GM23248 (cell line): ENCODE measurements at regions not wholly inside any gene's neighbourhood (a gene's known extent, or its start where the extent isn't known, plus 50 kb on each side); places are given as distances from the start of the nearest gene placed in this dataset.
A peak's percentile ranks its signal among the peaks of the same experiment; 100 is the strongest.

Experiments
- DNase-seq: peaks from one replicate; pipeline ENCODE4 v3.0.0-alpha.2; 2015
- H2AFZ ChIP-seq: fragments of 200-600 bp; sonication (generic); 2 replicates; pipeline ENCODE4 v1.6.1; 2016; ENCODE audit warnings: antibody characterized with exemption
- H3F3A ChIP-seq: fragments of 200-600 bp; sonication (generic); 2 replicates; pipeline ENCODE4 v1.6.1; 2016; ENCODE audit warnings: mild to moderate bottlenecking, antibody characterized with exemption, mixed run types; ENCODE audit not compliant: insufficient read depth
- H3K27ac ChIP-seq: fragments of 200-600 bp; sonication (generic); 2 replicates; pipeline ENCODE4 v1.5.1; 2016; ENCODE audit warnings: mild to moderate bottlenecking
- H3K27me3 ChIP-seq: fragments of 200-600 bp; sonication (generic); replicated peaks from 2 replicates; pipeline ENCODE4 v1.6.1; 2016; ENCODE audit warnings: mild to moderate bottlenecking; ENCODE audit not compliant: insufficient read depth
- H3K36me3 ChIP-seq: fragments of 200-600 bp; sonication (generic); 2 replicates; pipeline ENCODE4 v1.6.1; 2016; ENCODE audit warnings: low read depth, mild to moderate bottlenecking
- H3K4me1 ChIP-seq: fragments of 200-600 bp; sonication (generic); 2 replicates; pipeline ENCODE4 v1.6.1; 2016; ENCODE audit warnings: mild to moderate bottlenecking; ENCODE audit not compliant: insufficient read depth
- H3K4me2 ChIP-seq: fragments of 200-600 bp; sonication (generic); one replicate; pipeline ENCODE4 v1.6.1; 2016; ENCODE audit warnings: mild to moderate bottlenecking; ENCODE audit not compliant: unreplicated experiment
- H3K4me3 ChIP-seq: fragments of 200-600 bp; sonication (generic); 2 replicates; pipeline ENCODE4 v1.5.1; 2016; ENCODE audit warnings: mild to moderate bottlenecking
- H3K79me2 ChIP-seq: fragments of 200-600 bp; sonication (generic); 2 replicates; pipeline ENCODE4 v1.6.1; 2016; ENCODE audit warnings: mild to moderate bottlenecking; ENCODE audit not compliant: insufficient read depth
- H3K9ac ChIP-seq: fragments of 200-600 bp; sonication (generic); 2 replicates; pipeline ENCODE4 v1.6.1; 2016; ENCODE audit warnings: mild to moderate bottlenecking
- H3K9me2 ChIP-seq: fragments of 200-600 bp; sonication (generic); 2 replicates; pipeline ENCODE4 v1.6.1; 2016; ENCODE audit warnings: mixed run types, mild to moderate bottlenecking, moderate library complexity; ENCODE audit not compliant: insufficient read depth
- H3K9me3 ChIP-seq: fragments of 200-600 bp; sonication (generic); one replicate; pipeline ENCODE4 v1.6.1; 2017; ENCODE audit warnings: low read depth
- H4K20me1 ChIP-seq: fragments of 200-600 bp; sonication (generic); 2 replicates; pipeline ENCODE4 v1.6.0; 2016; ENCODE audit not compliant: insufficient read depth
- EZH2 ChIP-seq: fragments of 200-600 bp; sonication (generic); IDR thresholded peaks from 2 replicates; pipeline ENCODE4 v1.6.1; 2018; ENCODE audit warnings: antibody characterized with exemption, mild to moderate bottlenecking; ENCODE audit not compliant: insufficient read depth, poor library complexity, severe bottlenecking
- EZH2phosphoT487 ChIP-seq: fragments of 200-600 bp; sonication (generic); IDR thresholded peaks from 2 replicates; pipeline ENCODE4 v1.6.1; 2018; ENCODE audit warnings: antibody characterized with exemption, moderate library complexity, mild to moderate bottlenecking, low read depth; ENCODE audit not compliant: insufficient read depth
- WGBS, 2 experiments: methylation state at CpG; one replicate each; pipeline ENCODE4 v1.1.6; 2015 to 2017; ENCODE audit warnings: low lambda C conversion rate in 2 of 2, low coverage in 1 of 2; ENCODE audit errors: missing lambda C conversion rate in 2 of 2; 5-methylcytosine and 5-hydroxymethylcytosine counted together
- in situ Hi-C: fragments of 300-500 bp; cut with MboI; formaldehyde crosslinking; loops from 2 replicates; pipeline ENCODE4 v1.15.0; 2020

DNA sequence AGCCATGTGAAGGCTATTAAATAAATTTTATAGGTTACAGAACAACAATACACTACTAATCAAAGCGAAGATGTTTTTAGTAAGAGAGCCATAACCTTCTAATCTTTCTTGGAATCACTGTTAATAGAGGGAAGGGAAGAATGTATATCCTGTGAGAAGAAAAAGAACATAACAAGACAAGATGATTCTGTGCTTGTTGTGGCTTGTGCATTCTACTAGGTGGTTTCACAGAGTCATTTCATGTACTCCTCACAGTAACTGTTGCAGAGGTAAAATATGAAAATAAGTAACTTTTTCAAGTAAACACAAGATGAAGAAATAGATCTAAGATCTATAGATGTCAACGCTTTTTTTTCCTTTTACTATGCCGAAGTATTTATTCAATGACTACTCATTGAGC, 116.9 kb upstream of the FAM83B start:
- Histone ChIP-seq H3K4me2 (no peak overlapping the region), H4K20me1 (no peaks in the 10 kb centered on the region), H3K4me3 (no peak overlapping the region), H3K27ac (no peak overlapping the region), H3K4me1 (no peaks in the 10 kb centered on the region), H3K9ac (no peak overlapping the region), H3K27me3 (0 out of 2 replicates have a peak, but pooled peaks cover 2% of the 10 kb centered on the region), H3K36me3 (no peaks in the 10 kb centered on the region), H3K79me2 (no peaks in the 10 kb centered on the region), H3F3A (no peaks in the 10 kb centered on the region), H2AFZ (no peak overlapping the region), H3K9me2 (no peaks in the 10 kb centered on the region), H3K9me3 (no peaks in the 10 kb centered on the region)
- no peak for TF ChIP-seq EZH2
- no peak for TF ChIP-seq EZH2phosphoT487
- no peak for DNase-seq
- in situ Hi-C loops, result no loop called here
- WGBS, 2 experiments, result 48 to 53% methylated on average over 3 of the region's 3 CpGs

DNA sequence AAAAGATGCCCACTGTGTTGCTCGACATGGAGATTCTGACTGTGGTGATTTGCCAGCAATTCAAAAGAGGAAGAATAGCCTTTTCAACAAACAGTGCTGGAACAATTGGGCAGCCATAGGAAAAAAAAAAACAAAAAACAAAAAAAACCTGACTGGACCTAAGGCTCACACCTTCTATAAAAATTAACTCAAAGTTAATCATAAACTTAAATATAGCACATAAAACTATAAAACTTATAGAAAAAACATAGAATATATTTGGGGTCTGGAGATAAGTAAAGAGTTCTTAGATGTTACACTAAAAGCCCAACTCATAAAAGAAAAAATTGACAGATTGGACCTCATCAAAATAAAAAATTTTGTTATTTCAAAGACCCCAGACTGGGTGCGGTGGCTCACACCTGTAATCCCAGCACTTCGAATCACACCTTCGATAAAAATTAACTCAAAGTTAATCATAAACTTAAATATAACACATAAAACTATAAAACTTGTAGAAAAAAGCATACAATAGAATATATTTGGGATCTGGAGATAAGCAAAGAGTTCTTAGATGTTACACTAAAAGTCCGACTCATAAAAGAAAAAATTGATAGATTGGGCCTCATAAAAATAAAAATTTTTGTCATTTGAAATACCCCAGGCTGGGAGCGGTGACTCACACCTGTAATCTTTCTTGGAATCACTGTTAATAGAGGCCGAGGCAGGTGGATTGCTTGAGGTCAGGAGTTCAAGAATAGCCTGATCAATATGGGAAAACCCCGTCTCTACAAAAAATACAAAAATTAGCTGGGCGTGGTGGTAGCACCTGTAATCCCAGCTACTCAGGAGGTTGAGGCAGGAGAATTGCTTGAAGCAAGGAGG, 115.6 kb upstream of the FAM83B start:
- Histone ChIP-seq H3K79me2 (no peaks in the 10 kb centered on the region), H3F3A (no peaks in the 10 kb centered on the region), H3K9me3 (no peaks in the 10 kb centered on the region), H2AFZ (no peak overlapping the region), H4K20me1 (no peaks in the 10 kb centered on the region), H3K27ac (no peak overlapping the region), H3K9me2 (no peaks in the 10 kb centered on the region), H3K4me2 (no peak overlapping the region), H3K36me3 (no peaks in the 10 kb centered on the region), H3K4me1 (no peaks in the 10 kb centered on the region), H3K27me3 (no peaks in the 10 kb centered on the region), H3K9ac (no peak overlapping the region), H3K4me3 (no peak overlapping the region)
- TF ChIP-seq EZH2phosphoT487 (no peak), EZH2 (no peak)
- WGBS, 2 experiments, result 54 to 59% methylated on average over 9 of the region's 9 CpGs
- in situ Hi-C loops, result no loop called here
- no peak for DNase-seq

DNA sequence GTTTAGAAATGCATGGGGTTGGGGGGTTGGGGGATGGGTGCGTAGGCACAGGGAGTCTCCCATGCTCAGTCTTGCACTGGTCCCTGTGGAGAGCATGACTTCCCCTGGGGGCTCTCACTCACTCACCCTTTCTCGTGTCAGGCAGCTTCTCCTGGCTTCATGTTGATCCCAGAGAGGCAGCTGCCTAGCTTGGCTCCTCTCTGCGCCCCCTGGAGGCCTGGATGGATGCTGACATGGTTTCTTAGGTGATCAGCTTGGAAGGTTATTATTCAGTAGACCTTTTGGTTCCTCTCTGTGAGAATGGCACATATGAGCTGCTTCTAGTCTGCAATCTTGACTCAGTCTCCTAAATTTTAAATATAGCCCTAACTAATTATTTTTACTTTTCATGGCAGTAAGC, 109.3 kb upstream of the FAM83B start:
- no peaks in the 10 kb centered on the region for H4K20me1 ChIP-seq
- H3K27ac ChIP-seq, result no peak overlapping the region
- peak; percentile 19 for DNase-seq
- H3F3A ChIP-seq, result no peaks in the 10 kb centered on the region
- H3K4me1 ChIP-seq, result no peaks in the 10 kb centered on the region
- H3K9me2 ChIP-seq, result no peaks in the 10 kb centered on the region
- no peak overlapping the region for H3K9ac ChIP-seq
- no peaks in the 10 kb centered on the region for H3K79me2 ChIP-seq
- in situ Hi-C loops, result no loop called here
- TF ChIP-seq EZH2phosphoT487 (no peak), EZH2 (no peak)
- H2AFZ ChIP-seq, result no peak overlapping the region
- no peak overlapping the region for H3K4me2 ChIP-seq
- H3K36me3 ChIP-seq, result no peaks in the 10 kb centered on the region
- WGBS, 2 experiments, result 36 to 42% methylated on average over 3 of the region's 3 CpGs
- H3K9me3 ChIP-seq, result no peaks in the 10 kb centered on the region
- no peak overlapping the region for H3K4me3 ChIP-seq
- no peaks in the 10 kb centered on the region for H3K27me3 ChIP-seq

DNA sequence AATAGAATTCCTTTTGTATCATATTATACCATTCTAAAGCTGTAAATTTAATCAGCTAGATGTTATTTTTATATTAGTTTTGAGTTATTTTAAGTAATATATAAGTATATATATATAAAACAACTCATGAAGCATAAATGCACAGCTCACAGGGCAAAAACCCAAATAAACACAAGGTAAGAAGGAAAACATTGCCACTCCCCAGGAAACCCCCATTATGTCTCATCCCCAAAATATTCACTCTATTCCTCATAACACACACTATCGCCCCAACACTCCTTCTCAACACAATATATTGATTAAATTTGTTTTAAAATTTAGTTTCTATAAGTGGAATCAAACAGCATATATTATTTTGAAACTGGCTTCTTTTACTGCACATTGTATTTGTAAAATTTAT, 98.6 kb upstream of the FAM83B start:
- H4K20me1 ChIP-seq, result no peaks in the 10 kb centered on the region
- H3F3A ChIP-seq, result no peaks in the 10 kb centered on the region
- no peaks in the 10 kb centered on the region for H3K9me3 ChIP-seq
- H3K36me3 ChIP-seq, result no peaks in the 10 kb centered on the region
- H3K4me1 ChIP-seq, result no peaks in the 10 kb centered on the region
- no peaks in the 10 kb centered on the region for H3K79me2 ChIP-seq
- in situ Hi-C loops, result no loop called here
- H3K27me3 ChIP-seq, result no peaks in the 10 kb centered on the region
- DNase-seq, result no peak
- no peak overlapping the region for H3K4me3 ChIP-seq
- TF ChIP-seq EZH2 (no peak), EZH2phosphoT487 (no peak)
- H3K27ac ChIP-seq, result no peak overlapping the region
- no peak overlapping the region for H2AFZ ChIP-seq
- H3K4me2 ChIP-seq, result no peak overlapping the region
- 17 to 28% methylated on average over 1 of the region's 1 CpG for WGBS, 2 experiments
- H3K9ac ChIP-seq, result no peak overlapping the region
- no peaks in the 10 kb centered on the region for H3K9me2 ChIP-seq
